GM21528 (cell line): ENCODE measurements at regions not wholly inside any gene's neighbourhood (a gene's known extent, or its start where the extent isn't known, plus 50 kb on each side); places are given as distances from the start of the nearest gene placed in this dataset.
"Not testable (repeated sequence)": the region's sequence is repeated elsewhere in the genome, so short reads cannot be mapped to it uniquely, and the experiment has no call there.

ENCODE experiments used
- ATAC-seq: cut with Tn5 transposase; IDR thresholded peaks from one replicate; pipeline ENCODE4 v1.9.1; 2021; ENCODE audit warnings: mild to moderate bottlenecking, moderate library complexity; ENCODE audit not compliant: unreplicated experiment, low FRiP score

DNA sequence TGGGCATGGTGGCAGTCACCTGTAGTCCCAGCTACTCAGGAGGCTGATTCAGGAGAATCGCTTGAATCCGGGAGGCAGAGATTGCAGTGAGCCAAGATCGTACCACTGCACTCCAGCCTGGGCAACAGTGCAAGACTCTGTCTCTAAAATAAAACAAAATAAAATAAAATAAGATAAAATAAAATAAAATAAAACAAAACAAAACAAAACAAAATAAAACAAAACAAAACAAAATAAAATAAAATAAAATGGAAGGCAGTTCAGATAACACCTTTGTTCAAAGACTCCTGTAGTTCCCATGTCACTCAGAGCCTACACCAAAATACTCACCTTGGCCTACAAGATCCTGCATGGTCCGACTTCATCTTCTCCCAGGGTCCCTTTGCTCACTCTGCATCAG, 61.3 kb downstream of the SYF2 start:
- ATAC-seq = not testable (repeated sequence)

DNA sequence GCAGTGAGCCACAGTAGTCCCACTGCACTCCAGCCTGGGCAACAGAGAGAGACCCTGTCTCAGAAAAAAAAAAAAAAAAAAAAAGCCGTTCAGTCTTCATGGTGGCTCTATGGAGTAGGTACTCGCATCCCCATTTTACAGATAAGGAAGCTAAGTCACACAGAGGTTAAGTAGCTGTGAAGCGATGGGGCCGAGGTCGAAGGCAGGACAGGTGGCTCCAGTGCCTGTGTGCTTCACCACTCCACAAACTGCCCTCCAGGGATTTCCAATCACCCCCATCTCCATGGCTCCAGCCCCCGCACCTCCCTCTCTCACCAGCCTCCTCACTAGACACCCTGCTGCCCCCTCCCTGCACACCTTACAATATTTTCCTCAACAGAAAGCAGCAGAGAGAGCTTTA, 61.9 kb downstream of the SYF2 start:
- ATAC-seq = no peak

- no peak for ATAC-seq
Observed at GRCh38 chr1:25169610-25170009, 62.7 kb downstream of the SYF2 start.

GRCh38 chr1:25169168-25169567, 63.1 kb downstream of the SYF2 start:
- ATAC-seq = no peak

GRCh38 chr1:25168193-25169071, 63.9 kb downstream of the SYF2 start:
- ATAC-seq = no peak

GRCh38 chr1:25167269-25168192, 64.8 kb downstream of the SYF2 start:
- ATAC-seq = no peak

DNA sequence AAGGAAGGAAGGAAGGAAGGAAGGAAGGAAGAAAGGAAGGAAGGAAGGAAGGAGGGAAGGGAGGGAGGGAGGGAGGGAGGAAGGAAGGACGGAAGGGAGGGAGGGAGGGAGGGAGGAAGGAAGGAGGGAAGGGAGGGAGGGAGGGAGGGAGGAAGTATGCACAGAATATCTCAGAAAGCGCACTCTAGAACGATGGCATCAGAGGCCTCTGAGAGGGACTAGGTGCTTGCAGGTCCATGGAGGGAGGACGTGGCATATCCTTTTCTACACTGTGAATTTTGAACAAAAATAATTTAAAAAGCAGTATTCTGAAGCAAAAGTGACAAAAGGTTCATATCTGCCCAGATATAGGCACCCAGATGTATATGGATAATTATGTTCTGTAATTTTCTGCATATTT, 65.5 kb downstream of the SYF2 start:
- ATAC-seq = no peak

GRCh38 chr1:25163986-25164385, 68.3 kb downstream of the SYF2 start:
- no peak for ATAC-seq

DNA sequence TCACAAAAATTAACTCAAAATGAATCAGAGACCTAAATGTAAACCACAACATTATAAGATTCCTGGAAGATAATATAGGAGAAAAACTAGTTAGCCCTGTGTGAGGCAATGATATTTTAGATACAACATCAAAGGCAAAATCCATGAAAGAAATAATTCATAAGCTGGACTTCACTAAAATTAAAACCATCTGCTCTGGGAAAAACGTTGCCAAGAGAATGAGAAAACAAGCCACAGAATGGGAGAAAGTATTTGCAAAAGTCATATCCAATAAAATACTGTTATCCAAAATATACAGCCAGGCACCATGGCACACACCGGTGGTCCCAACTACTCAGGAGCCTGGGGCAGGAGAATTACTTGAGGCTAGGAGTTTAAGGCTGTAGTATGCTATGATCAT, 70.3 kb downstream of the SYF2 start:
- ATAC-seq = no peak

GRCh38 chr1:25157846-25158245, 74.5 kb downstream of the SYF2 start:
- ATAC-seq = no peak

DNA sequence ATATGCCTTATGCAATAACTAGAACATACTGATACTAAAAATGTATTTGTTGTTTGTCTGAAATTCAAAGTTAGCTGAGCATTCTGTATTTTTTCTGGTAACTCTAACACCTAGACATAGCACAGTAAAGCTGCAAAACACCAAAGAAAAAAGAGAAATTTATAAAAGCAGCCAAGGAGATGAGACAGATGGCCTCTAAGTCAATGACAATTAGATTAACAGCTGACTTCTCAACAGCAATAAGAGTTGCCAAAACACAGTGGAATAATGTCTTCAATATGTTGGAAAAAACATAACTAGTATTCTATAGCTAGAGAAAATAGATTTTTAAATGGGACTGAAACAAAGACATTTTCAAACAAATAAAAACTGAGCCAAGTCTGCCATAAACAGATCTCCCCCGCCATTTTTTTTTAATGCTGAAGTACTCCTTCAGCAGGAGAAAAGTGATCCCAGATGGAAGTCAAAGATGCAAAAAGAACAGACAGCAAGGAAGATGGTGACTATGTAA, 81.3 kb downstream of the SYF2 start:
- ATAC-seq = no peak

- no peak for ATAC-seq
Observed at GRCh38 chr1:25148673-25149300, 83.5 kb downstream of the SYF2 start.

GRCh38 chr1:25146451-25146855, 85.8 kb downstream of the SYF2 start:
- ATAC-seq = no peak

- ATAC-seq = no peak
Observed at GRCh38 chr1:25145775-25146393, 86.4 kb downstream of the SYF2 start.

DNA sequence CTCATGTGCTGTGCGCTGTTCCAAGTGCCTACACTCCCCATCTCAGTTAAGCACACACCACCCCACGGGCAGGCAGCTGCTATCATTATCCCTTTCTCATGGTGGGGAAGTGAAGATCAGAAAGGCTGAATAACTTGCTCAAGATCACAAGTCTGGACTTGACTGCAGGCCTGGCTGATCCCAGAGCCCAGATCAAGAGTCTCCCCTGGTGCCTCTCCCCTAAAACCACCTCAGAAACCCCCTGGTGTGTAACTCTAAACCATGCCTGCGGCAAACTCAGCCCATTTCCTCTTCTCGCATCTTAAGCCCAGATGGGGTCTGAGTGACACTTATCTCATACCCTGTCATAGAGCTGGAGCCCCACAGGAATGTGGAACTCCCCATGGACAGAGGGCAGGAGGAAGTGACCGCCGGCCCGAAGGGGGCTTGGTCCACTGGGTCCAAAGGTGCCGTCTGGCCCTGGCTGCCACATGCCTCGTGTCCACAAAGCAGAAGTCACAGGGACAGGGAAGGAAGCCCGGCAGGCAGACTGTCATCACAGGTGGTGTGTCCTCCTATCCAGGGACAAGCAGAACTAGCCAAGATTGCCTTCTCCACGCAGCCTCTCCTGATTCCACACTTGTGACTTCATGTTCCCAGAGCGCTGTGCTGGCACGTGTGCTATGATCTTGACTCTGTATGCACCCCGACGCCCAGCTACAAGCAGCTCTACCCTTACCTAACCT, 92.1 kb downstream of the SYF2 start:
- ATAC-seq = no peak

DNA sequence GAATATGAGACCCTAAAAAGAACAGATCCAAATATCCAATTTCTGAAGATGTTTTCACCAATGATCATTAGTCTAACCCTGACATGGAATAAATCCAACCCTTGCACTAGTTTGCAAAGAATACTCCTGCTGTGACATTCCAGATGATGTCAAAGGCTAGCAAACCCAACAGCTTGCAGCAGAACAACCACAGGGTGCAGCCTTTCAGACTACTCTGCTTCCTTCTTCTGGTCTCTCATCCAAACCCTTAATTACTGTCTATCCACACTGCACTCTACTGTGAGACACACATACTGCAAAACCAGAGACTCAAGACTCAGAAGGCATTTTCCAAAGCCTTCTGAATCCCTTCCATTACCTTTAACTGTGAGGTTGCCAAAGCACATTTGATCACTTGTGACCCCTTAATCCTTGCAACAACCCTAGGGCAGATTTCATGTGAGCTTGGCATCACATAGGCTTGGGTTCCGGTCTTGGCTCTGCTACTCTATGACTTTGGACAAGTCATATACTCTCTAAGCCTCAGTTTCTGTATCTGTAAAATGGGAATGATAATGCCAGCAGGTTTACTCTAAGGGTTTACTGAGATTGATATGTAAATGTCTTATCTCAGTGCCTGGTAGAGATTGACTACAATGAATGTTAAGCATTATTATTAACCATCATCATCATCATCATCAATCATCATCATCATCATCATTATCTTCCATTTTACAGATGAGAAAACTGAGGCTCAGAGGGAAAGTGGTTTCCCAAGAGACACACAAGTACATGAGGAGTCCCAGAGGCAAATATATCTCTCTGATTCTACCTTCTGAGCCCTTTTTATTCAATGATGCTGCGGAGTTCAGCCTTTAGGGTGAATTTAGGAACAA, 94.5 kb downstream of the SYF2 start:
- no peak for ATAC-seq

DNA sequence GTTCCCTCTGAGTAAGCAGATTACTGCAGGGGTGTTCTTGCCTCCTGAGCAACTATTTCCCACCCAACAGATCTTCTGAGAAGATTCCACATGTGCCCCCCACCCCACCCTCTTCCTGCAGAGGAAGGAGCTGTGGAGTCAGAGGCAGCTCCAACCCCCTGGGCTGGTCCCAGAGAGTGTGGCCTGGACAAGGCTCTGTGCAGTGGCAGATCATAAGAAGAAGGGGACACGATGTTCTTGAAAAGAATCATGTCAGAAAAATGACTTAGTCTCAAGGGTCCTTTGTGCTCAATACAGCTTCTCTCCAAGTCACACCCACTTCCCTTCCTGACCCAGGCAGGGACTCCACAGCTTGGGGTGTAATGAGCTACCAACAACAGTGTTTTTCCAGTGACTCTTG, 95.2 kb downstream of the SYF2 start:
- ATAC-seq = no peak

DNA sequence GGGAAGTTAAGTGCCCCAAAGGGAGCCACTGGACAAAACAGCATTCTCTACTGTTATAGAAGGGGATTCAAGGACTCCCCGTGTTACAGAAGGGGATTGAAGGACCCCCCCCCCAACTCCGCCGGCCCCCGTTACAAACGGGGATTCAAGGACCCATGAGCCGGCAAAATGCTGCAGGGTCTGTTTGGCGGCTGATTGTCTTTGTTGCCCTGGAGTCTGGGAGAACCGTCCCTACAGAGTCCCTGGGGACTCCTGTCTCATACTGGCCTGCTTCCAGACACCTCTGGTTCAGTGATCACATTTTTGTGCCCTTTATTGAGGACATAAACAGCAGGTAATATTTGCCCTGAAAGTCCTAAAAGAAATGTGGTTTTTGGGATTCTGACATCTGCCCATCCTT, 96.4 kb downstream of the SYF2 start:
- ATAC-seq = no peak
